ENCODE measurements at regions not wholly inside any gene's neighbourhood (a gene's known extent, or its start where the extent isn't known, plus 50 kb on each side); places are given as distances from the start of the nearest gene placed in this dataset.
"Not testable (repeated sequence)": the region's sequence is repeated elsewhere in the genome, so short reads cannot be mapped to it uniquely, and the experiment has no call there.

DNA sequence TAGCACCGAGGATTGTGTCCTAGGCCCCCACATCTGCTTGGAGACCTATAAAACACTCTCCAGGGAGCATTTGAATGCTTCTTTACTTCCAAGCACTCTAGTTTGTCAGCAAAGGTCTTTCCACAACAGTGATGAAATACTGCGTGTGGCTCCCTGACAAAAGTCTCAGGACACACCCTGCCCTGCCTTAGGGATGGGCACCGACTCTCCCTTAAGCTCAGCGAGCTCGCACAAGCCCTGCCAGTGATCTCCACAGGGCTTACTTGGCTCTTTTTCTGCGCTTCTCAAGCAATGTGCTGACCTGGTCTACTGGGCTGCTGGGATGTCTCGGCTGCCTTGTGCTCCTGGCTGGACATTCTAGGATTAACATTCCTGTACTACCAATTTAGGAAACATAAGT, 84.3 kb upstream of the MPP7 start:
- no peak for DNase-seq (ENCODE audit: low read depth, low spot score)

- no peak for DNase-seq (ENCODE audit: low read depth, low spot score)
Observed at GRCh38 chr10:28391283-28391682, 88.4 kb upstream of the MPP7 start.

DNA sequence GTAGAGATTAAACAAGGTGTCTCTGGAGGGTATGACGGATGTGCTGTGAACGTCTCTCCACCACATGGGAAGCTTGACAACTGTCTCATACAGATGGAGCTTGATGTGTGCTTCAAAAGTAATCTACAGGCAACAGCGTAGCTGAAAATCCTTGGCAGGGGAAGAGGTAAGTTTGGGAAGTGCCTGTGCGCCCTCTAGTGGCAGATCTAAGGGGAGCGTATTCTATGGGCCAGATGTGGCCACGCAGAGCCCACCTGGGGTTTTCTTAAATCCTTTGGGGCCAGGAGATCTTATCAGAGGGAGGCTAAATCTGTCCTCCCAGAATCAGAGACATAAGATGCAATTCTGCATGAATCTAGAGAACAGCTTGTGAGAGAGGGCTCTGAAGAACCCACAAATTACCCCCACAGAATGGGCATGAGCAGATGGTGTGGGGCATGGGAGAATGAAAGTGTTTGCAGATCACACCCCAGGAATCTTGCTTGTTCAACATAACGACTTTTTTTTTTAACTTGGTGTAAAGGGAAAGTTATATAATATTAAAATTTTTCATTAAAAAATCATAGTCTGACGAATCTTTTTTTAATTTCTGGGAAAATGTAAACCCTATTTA, 91.2 kb upstream of the MPP7 start:
- peak; percentile 5 for DNase-seq (ENCODE audit: low read depth, low spot score)

GRCh38 chr10:28396331-28396730, 93.5 kb upstream of the MPP7 start:
- DNase-seq (ENCODE audit: low read depth, low spot score): no peak

- no peak for DNase-seq (ENCODE audit: low read depth, low spot score)
Observed at GRCh38 chr10:28397229-28397628, 94.4 kb upstream of the MPP7 start.

DNA sequence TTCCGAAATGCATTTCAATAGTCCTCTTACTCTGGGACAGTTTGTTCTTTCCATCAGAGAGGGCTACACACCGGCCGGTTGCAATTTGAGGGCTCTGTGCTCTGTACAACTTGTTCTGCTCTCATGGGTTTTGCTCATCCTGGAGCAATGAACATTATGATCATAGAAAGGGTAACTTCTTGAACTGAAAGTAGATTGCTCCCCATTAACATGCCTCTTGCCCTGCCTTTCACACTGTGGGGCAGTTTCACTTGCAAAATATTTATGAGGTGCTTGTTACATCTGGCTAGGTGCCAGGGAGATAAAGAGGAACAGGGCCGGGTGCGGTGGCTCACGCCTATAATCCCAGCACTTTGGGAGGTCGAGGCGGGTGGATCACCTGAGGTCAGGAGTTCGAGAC, 97.3 kb upstream of the MPP7 start:
- DNase-seq (ENCODE audit: low read depth, low spot score): no peak

DNA sequence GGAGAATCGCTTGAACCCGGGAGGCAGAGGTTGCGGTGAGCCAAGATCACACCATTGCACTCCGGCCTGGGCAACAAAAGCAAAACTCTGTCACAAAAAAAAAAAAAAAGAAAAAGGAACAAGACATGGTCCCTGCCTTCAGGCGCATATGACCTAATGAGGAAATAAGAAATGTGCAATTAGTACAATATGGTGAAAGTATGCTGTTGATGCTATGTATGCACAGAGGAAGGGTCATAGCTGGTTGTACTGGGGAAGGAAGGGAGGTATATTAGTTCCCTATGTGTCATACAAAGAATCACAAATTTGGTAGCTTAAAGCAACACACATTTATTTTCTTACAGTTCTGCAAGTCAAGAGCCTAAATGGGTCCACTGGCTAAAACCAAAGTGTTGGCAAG, 97.8 kb upstream of the MPP7 start:
- no peak for DNase-seq (ENCODE audit: low read depth, low spot score)

DNA sequence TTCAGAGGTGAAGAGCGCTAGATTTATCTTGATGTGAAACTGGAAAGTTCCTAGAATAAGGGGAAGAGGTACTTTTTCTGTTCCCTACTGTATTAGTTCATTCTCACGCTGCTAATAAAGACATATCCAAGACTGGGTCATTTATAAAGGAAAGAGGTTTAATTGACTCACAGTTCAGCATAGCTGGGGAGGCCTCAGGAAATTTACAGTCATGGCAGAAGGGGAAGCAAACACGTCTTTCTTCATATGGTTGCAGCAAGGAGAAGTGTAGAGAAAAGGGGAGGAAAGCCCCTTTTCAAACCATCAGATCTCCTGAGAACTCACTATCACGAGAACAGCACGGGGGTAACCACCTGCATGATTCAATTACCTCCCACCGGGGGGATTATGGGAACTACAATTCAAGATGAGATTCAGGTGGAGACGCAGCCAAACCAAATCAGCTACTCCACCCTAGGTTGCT, 99.8 kb upstream of the MPP7 start:
- DNase-seq (ENCODE audit: low read depth, low spot score): not testable (repeated sequence)

DNA sequence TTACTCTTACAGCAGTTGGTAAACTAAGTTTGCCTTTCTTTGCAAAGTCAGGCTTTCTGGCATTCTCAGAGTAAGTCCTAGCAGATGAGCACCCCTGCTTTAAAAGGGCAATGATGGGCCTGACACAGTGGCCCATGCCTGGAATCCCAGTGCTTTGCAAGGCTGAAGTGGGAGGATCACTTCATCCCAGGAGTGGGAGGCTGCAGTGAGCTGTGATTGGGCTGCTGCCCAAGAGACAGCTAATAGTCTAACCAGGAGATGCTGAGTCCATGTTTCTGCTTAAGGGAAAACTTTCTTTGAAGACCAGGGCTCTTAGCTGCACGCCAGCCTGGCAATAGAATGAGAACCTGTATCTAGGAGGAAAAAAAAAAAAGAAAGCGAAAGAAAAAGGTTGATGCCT, 100.2 kb upstream of the MPP7 start:
- DNase-seq (ENCODE audit: low read depth, low spot score): no peak

- DNase-seq (ENCODE audit: low read depth, low spot score): no peak
Observed at GRCh38 chr10:28408237-28408777, 105.4 kb upstream of the MPP7 start.

- no peak for DNase-seq (ENCODE audit: low read depth, low spot score)
Observed at GRCh38 chr10:28410420-28411135, 107.7 kb upstream of the MPP7 start.

- no peak for DNase-seq (ENCODE audit: low read depth, low spot score)
Observed at GRCh38 chr10:28411136-28411460, 108.2 kb upstream of the MPP7 start.

GRCh38 chr10:28411648-28412047, 108.8 kb upstream of the MPP7 start:
- DNase-seq (ENCODE audit: low read depth, low spot score): no peak

DNA sequence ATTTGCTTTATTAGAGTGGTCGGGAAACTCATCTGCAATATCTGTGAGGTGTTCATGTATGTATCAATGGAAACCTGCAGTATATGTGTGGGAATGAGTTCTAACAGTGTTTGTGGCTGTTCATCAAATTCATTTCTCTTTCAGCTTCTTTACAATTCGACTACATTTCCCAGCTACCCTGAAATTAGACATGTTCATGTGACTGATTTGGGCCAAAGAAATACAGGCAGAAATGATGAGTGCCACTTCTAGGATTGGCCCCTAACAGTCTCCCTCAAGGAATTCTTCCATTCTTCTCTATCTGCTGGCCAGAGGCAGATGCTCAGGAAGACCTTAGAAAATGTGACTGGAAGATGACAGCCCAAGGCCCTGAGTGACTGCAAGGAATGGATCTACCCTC, 114.8 kb upstream of the WAC start:
- no peak for DNase-seq (ENCODE audit: low read depth, low spot score)

DNA sequence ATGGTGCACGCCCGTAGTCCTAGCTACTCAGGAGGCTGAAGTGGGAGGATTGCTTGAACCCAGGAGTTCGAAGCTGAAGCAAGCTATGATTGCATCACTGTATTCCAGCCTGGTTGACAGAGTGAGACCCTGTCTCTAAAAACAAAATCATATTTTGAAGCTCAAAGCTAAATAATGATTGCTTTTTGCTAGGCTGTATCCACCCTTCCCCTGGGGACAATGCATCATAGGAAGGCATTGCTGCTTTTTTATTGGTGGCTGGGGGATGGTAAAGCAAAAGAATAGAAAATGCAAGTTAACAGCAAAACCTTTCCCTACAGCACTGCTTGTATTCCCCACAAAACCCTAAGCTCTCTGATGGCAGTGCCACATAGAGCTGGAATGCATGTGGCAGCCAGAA, 107.5 kb upstream of the WAC start:
- no peak for DNase-seq (ENCODE audit: low read depth, low spot score)

GRCh38 chr10:28426392-28427159, 106.3 kb upstream of the WAC start:
- no peak for DNase-seq (ENCODE audit: low read depth, low spot score)

DNA sequence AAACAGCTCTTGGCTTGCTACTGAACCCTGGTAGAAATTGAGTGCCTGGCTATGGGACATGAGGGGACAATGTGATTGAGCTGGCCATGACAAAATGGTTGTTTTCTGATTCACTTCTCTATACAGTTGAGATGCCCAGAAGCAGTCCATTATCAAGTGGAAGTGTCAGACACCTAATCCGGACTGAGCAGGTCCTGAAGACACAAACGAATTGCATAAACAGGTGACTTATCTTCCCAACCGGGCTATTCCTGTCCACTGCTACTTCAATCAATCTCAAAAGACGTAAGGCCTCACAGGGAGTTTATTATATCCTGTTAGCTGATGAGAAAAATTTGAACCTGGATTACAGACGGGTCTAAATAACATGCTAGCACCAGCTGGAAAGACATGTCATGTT, 105.5 kb upstream of the WAC start:
- DNase-seq (ENCODE audit: low read depth, low spot score): no peak

DNA sequence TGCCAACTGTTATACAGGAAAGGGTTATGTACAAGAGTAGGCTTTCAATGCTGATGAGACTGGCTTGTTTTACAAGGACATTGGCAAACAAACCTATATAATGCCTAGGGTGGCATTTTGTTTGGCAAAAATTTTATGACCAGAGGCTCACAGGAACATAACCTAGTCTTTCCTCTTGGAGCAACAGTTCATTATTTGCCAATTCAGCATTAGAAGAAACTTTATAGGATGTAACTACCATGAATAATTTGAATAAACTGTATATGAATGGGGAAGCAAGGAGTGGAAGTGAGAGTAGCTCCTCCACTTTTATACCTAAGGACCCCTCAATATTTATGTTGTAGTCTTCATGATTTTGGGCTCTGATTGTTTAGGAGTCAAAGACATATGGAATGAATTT, 103.9 kb upstream of the WAC start:
- DNase-seq (ENCODE audit: low read depth, low spot score): no peak

DNA sequence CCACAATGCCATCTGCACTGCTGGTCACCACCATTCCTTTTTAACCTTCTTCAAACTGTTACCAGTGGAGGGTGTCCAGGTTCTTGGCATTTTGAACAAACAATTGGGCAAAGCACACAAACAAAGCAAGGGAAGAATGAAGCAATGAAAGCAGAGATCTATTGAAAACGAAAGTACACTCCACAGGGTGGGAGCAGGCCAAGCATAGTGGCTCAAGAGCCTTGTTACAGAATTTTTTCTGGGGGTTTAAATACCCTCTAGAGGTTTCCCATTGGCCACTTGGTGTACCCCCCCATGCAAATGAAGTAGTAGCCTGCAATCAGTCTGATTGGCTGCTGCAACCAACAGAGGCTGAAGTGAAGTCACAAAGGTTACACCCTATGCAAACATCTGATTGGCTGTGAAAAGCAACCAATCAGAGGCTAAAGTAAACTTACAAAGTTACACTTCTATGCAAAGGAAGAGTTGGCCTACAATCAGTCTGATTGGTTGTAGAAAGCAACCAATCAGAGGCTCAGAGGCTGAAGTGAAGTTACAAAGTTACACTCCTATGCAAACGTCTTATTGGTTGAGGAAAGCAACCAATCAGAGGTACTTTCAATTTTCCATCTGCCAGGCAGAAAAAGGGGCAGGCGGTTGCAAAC, 103.2 kb upstream of the WAC start:
- DNase-seq (ENCODE audit: low read depth, low spot score): no peak

GRCh38 chr10:28431139-28431538, 101.8 kb upstream of the WAC start:
- DNase-seq (ENCODE audit: low read depth, low spot score): no peak

DNA sequence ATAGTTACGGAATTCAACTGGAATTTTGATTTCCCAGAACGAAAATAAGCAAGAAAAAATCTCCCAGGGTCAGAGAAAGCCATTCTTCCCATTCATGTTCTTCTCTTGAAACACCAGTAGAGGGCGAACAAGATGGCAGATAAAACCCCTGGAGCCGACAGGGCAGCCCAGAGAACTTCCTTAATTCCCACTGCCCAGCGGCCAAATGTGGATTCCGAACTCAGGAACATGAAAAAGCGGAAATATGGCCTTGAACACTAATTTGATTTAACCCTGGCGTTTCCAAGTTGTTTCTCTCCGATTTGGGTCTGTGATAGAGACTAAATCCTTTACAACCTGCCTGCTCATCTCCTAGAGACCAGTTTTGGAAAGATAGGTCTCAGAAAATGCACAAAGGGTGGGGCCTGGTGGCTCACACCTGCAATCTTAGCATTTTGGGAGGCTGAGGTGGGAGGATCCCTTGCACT, 100.7 kb upstream of the WAC start:
- peak; percentile 29 for DNase-seq (ENCODE audit: low read depth, low spot score)

DNA sequence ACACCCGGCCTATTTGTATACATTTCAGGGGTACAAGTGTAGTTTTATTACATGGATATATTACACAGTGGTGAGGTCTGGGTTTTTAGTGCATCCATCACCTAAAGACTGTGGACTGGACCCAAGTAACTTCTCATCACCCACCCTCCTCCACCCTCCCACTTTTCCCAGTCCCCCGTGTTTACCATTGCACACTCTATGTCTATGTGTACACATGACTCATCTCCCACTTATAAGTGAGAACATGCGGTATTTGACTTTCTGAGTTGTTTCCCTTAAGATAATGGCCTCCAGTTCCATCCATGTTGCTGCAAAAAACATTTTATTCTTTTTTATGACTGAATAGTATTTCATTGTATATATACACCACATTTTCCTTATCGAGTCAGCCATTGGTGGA, 98.9 kb upstream of the WAC start:
- DNase-seq (ENCODE audit: low read depth, low spot score): no peak
